ENCODE measurements at regions not wholly inside any gene's neighbourhood (a gene's known extent, or its start where the extent isn't known, plus 50 kb on each side); places are given as distances from the start of the nearest gene placed in this dataset.

DNA sequence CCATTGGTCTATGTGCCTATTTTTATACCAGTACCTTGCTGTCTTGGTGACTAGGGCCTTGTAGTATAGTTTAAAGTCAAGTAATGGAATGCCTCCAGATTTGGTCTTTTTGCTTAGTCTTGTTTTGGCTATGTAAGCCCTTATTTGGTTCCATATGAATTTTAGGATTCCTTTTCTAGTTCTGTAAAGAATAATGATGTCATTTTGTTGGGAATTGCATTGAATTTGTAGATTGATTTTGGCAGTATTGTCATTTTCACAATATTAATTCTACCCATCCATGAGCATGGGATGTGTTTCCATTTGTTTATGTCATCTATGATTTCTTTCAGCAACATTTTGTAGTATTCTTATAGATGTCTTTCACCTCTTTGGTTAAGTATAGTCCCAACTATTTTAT is 96.4 kb upstream of the PAK5 start:
- no TSS peak for BruUV-seq (replicated peaks)
- CTCF ChIA-PET: interaction anchor here (0.7 to 1.4 kb wide), 3 partner anchors 13 to 307 kb away, joined by 3 to 4 read pairs (median 4); no protein-coding TSS in a partner anchor

GRCh38 chr20:9930142-9930541 is 91.3 kb upstream of the PAK5 start:
- CTCF ChIA-PET: interaction anchor here (1.0 to 1.5 kb wide), 3 partner anchors 16 to 522 kb away, joined by 4 to 6 read pairs (median 4); no protein-coding TSS in a partner anchor
- Mint-ChIP-seq H3K4me1 (ENCODE audit: insufficient read depth, unreplicated experiment) (no peaks in the 10 kb centered on the region), H3K9me3 (ENCODE audit: unreplicated experiment) (no peaks in the 10 kb centered on the region), H3K27ac (ENCODE audit: low read depth, unreplicated experiment) (no peak overlapping the region), H3K4me3 (ENCODE audit: unreplicated experiment) (no peak overlapping the region), H3K36me3 (ENCODE audit: insufficient read depth, unreplicated experiment) (no peaks in the 10 kb centered on the region), H3K27me3 (ENCODE audit: insufficient read depth, unreplicated experiment) (no peaks in the 10 kb centered on the region)
- no peak for DNase-seq (ENCODE audit: unreplicated experiment)
- POLR2A ChIA-PET: interaction anchor here (0.6 kb wide), 1 partner anchor 26 kb away, joined by 3 read pairs; no protein-coding TSS in a partner anchor
- intact Hi-C loops (cut with micrococcal nuclease): no loop called here
- TF ChIP-seq CTCF (IDR thresholded peaks at IDR 0.05; ENCODE audit: unreplicated experiment): no peak
- BruUV-seq (replicated peaks): no TSS peak

More for the DNA sequence above, 96.4 kb upstream of the PAK5 start:
- no peak overlapping the region for H3K27ac Mint-ChIP-seq (ENCODE audit: low read depth, unreplicated experiment)
- DNase-seq (ENCODE audit: unreplicated experiment): no peak
- no peaks in the 10 kb centered on the region for H3K36me3 Mint-ChIP-seq (ENCODE audit: insufficient read depth, unreplicated experiment)
- intact Hi-C loops (cut with micrococcal nuclease): no loop called here
- H3K4me3 Mint-ChIP-seq (ENCODE audit: unreplicated experiment): no peak overlapping the region
- H3K27me3 Mint-ChIP-seq (ENCODE audit: insufficient read depth, unreplicated experiment): peaks cover 12% of the 10 kb centered on the region
- POLR2A ChIA-PET: no interaction called here
- H3K4me1 Mint-ChIP-seq (ENCODE audit: insufficient read depth, unreplicated experiment): no peaks in the 10 kb centered on the region
- TF ChIP-seq CTCF (IDR thresholded peaks at IDR 0.05; ENCODE audit: unreplicated experiment): no peak
- peaks cover 7% of the 10 kb centered on the region for H3K9me3 Mint-ChIP-seq (ENCODE audit: unreplicated experiment)

DNA sequence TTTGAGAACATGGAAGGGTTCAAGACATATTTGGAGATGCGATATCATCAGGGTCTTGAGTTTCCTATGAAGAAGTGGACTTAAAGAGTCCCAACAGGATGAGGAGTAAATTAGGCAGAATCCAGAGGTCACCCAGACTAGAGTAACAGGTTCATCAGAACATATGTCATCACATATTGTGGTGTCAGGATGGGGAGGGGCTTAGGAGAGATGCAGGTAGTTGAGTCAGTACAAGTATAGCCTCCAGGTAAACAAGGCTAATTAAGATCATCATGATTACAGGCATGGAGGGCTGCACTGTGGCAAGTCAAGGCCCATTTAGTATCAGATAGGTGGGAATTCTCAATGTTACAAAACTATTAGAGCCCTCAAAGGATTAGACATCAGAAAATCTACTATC is 90.1 kb upstream of the PAK5 start:
- no peak overlapping the region for H3K4me3 Mint-ChIP-seq (ENCODE audit: unreplicated experiment)
- POLR2A ChIA-PET: no interaction called here
- peak; percentile 4 for DNase-seq (ENCODE audit: unreplicated experiment)
- intact Hi-C loops (cut with micrococcal nuclease): no loop called here
- CTCF ChIA-PET: interaction anchor here (0.6 kb wide), 1 partner anchor 10 kb away, joined by 3 read pairs; no protein-coding TSS in a partner anchor
- no peaks in the 10 kb centered on the region for H3K4me1 Mint-ChIP-seq (ENCODE audit: insufficient read depth, unreplicated experiment)
- H3K27me3 Mint-ChIP-seq (ENCODE audit: insufficient read depth, unreplicated experiment): no peaks in the 10 kb centered on the region
- H3K9me3 Mint-ChIP-seq (ENCODE audit: unreplicated experiment): no peaks in the 10 kb centered on the region
- no TSS peak for BruUV-seq (replicated peaks)
- H3K27ac Mint-ChIP-seq (ENCODE audit: low read depth, unreplicated experiment): no peak overlapping the region
- no peak for TF ChIP-seq CTCF (IDR thresholded peaks at IDR 0.05; ENCODE audit: unreplicated experiment)
- H3K36me3 Mint-ChIP-seq (ENCODE audit: insufficient read depth, unreplicated experiment): no peaks in the 10 kb centered on the region

DNA sequence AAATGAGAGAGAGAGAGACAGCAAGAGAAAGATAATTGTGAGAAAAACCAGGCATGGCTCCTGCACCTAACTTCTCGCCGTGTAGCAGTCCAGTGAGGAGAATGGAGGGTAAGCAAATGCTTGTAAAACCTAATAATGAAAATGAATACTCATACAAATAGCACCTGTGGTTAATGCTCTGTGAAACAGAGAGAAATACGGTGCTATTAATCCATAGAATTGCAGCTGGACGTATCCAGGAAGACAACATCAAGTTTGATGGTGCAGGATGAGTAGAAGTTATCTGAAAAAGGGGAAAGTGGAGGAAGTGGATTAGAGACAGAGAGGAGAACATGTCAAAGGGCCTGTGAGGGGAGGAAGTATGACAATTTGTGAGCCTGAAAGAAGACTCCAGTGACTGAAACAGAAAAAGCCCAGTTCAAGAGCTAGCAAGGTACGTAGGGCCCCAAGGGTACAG is 89.4 kb upstream of the PAK5 start:
- no peak overlapping the region for H3K27ac Mint-ChIP-seq (ENCODE audit: low read depth, unreplicated experiment)
- no peaks in the 10 kb centered on the region for H3K27me3 Mint-ChIP-seq (ENCODE audit: insufficient read depth, unreplicated experiment)
- H3K36me3 Mint-ChIP-seq (ENCODE audit: insufficient read depth, unreplicated experiment): no peaks in the 10 kb centered on the region
- POLR2A ChIA-PET: no interaction called here
- no peaks in the 10 kb centered on the region for H3K9me3 Mint-ChIP-seq (ENCODE audit: unreplicated experiment)
- CTCF ChIA-PET: interaction anchor here (0.6 kb wide), 1 partner anchor 9 kb away, joined by 3 read pairs; no protein-coding TSS in a partner anchor
- no peak for DNase-seq (ENCODE audit: unreplicated experiment)
- BruUV-seq (replicated peaks): no TSS peak
- TF ChIP-seq CTCF (IDR thresholded peaks at IDR 0.05; ENCODE audit: unreplicated experiment): no peak
- no peaks in the 10 kb centered on the region for H3K4me1 Mint-ChIP-seq (ENCODE audit: insufficient read depth, unreplicated experiment)
- H3K4me3 Mint-ChIP-seq (ENCODE audit: unreplicated experiment): no peak overlapping the region
- intact Hi-C loops (cut with micrococcal nuclease): no loop called here
